ENCODE measurements at regions not wholly inside any gene's neighbourhood (a gene's known extent, or its start where the extent isn't known, plus 50 kb on each side); places are given as distances from the start of the nearest gene placed in this dataset.

- Histone ChIP-seq H3K4me3 (ENCODE audit: low read length in 3 of 3) (no peak overlapping the region), H3K9me3 (ENCODE audit: control insufficient read depth in 2 of 3, insufficient read depth in 1 of 3, low read length in 3 of 3) (no peaks in the 10 kb centered on the region), H3K4me1 (ENCODE audit: control insufficient read depth in 2 of 3, insufficient read depth in 2 of 3, low read depth in 1 of 3, low read length in 3 of 3) (no peaks in the 10 kb centered on the region), H3K27ac (ENCODE audit: low read depth in 2 of 2, low read length in 2 of 2) (no peak overlapping the region), H3K36me3 (ENCODE audit: control insufficient read depth in 2 of 3, insufficient read depth in 3 of 3, low read length in 3 of 3) (no peaks in the 10 kb centered on the region), H3K9ac (ENCODE audit: low read length in 3 of 3) (no peak overlapping the region), H3K27me3 (ENCODE audit: control insufficient read depth, insufficient read depth, low read length) (no peaks in the 10 kb centered on the region)
- TF ChIP-seq, protein P1, sequence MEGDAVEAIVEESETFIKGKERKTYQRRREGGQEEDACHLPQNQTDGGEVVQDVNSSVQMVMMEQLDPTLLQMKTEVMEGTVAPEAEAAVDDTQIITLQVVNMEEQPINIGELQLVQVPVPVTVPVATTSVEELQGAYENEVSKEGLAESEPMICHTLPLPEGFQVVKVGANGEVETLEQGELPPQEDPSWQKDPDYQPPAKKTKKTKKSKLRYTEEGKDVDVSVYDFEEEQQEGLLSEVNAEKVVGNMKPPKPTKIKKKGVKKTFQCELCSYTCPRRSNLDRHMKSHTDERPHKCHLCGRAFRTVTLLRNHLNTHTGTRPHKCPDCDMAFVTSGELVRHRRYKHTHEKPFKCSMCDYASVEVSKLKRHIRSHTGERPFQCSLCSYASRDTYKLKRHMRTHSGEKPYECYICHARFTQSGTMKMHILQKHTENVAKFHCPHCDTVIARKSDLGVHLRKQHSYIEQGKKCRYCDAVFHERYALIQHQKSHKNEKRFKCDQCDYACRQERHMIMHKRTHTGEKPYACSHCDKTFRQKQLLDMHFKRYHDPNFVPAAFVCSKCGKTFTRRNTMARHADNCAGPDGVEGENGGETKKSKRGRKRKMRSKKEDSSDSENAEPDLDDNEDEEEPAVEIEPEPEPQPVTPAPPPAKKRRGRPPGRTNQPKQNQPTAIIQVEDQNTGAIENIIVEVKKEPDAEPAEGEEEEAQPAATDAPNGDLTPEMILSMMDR (IDR thresholded peaks at IDR 0.05; ENCODE audit: borderline replicate concordance, extremely low read depth, insufficient read depth) = no peak
- DNase-seq (no peak), FAIRE-seq (no peak)
- intact Hi-C loops (cut with DNase I) = no loop called here
Measured at GRCh38 chr2:220795705-220796104, 776.4 kb downstream of the EPHA4 start.

- Histone ChIP-seq H3K4me1 (ENCODE audit: control insufficient read depth in 2 of 3, insufficient read depth in 2 of 3, low read depth in 1 of 3, low read length in 3 of 3) (no peaks in the 10 kb centered on the region), H3K9ac (ENCODE audit: low read length in 3 of 3) (no peak overlapping the region), H3K27me3 (ENCODE audit: control insufficient read depth, insufficient read depth, low read length) (no peaks in the 10 kb centered on the region), H3K36me3 (ENCODE audit: control insufficient read depth in 2 of 3, insufficient read depth in 3 of 3, low read length in 3 of 3) (no peaks in the 10 kb centered on the region), H3K27ac (ENCODE audit: low read depth in 2 of 2, low read length in 2 of 2) (no peak overlapping the region), H3K9me3 (ENCODE audit: control insufficient read depth in 2 of 3, insufficient read depth in 1 of 3, low read length in 3 of 3) (no peaks in the 10 kb centered on the region), H3K4me3 (ENCODE audit: low read length in 3 of 3) (no peak overlapping the region)
- FAIRE-seq (no peak), DNase-seq (no peak)
- TF ChIP-seq, protein P1 (IDR thresholded peaks at IDR 0.05; ENCODE audit: borderline replicate concordance, extremely low read depth, insufficient read depth) = no peak
- intact Hi-C loops (cut with DNase I) = no loop called here
Measured at GRCh38 chr2:220811115-220811514, 761.0 kb downstream of the EPHA4 start.

- FAIRE-seq = no peak
- DNase-seq = no peak
- Histone ChIP-seq H3K4me1 (ENCODE audit: control insufficient read depth in 2 of 3, insufficient read depth in 2 of 3, low read depth in 1 of 3, low read length in 3 of 3) (no peaks in the 10 kb centered on the region), H3K4me3 (ENCODE audit: low read length in 3 of 3) (no peak overlapping the region), H3K27me3 (ENCODE audit: control insufficient read depth, insufficient read depth, low read length) (no peaks in the 10 kb centered on the region), H3K27ac (ENCODE audit: low read depth in 2 of 2, low read length in 2 of 2) (no peak overlapping the region), H3K36me3 (ENCODE audit: control insufficient read depth in 2 of 3, insufficient read depth in 3 of 3, low read length in 3 of 3) (no peaks in the 10 kb centered on the region), H3K9me3 (ENCODE audit: control insufficient read depth in 2 of 3, insufficient read depth in 1 of 3, low read length in 3 of 3) (no peaks in the 10 kb centered on the region), H3K9ac (ENCODE audit: low read length in 3 of 3) (no peak overlapping the region)
- TF ChIP-seq, protein P1 (IDR thresholded peaks at IDR 0.05; ENCODE audit: borderline replicate concordance, extremely low read depth, insufficient read depth) = no peak
- intact Hi-C loops (cut with DNase I) = no loop called here
Measured at GRCh38 chr2:220811952-220812570, 760.0 kb downstream of the EPHA4 start.

- no peak for FAIRE-seq
- Histone ChIP-seq H3K9ac (ENCODE audit: low read length in 3 of 3) (no peak overlapping the region), H3K4me1 (ENCODE audit: control insufficient read depth in 2 of 3, insufficient read depth in 2 of 3, low read depth in 1 of 3, low read length in 3 of 3) (no peaks in the 10 kb centered on the region), H3K36me3 (ENCODE audit: control insufficient read depth in 2 of 3, insufficient read depth in 3 of 3, low read length in 3 of 3) (no peaks in the 10 kb centered on the region), H3K27me3 (ENCODE audit: control insufficient read depth, insufficient read depth, low read length) (no peaks in the 10 kb centered on the region), H3K4me3 (ENCODE audit: low read length in 3 of 3) (no peak overlapping the region), H3K27ac (ENCODE audit: low read depth in 2 of 2, low read length in 2 of 2) (no peak overlapping the region), H3K9me3 (ENCODE audit: control insufficient read depth in 2 of 3, insufficient read depth in 1 of 3, low read length in 3 of 3) (no peaks in the 10 kb centered on the region)
- intact Hi-C loops (cut with DNase I) = no loop called here
- DNase-seq = peak in 2 of 5 donors; percentile 9 to 35
- TF ChIP-seq, protein P1 (IDR thresholded peaks at IDR 0.05; ENCODE audit: borderline replicate concordance, extremely low read depth, insufficient read depth) = no peak
Measured at GRCh38 chr2:220814441-220814840, 757.7 kb downstream of the EPHA4 start.

Data from kidney (tissue), 13 donors.